C4-2B (cell line): ENCODE measurements at regions not wholly inside any gene's neighbourhood (a gene's known extent, or its start where the extent isn't known, plus 50 kb on each side); places are given as distances from the start of the nearest gene placed in this dataset.

Experiments used
- CTCF ChIP-seq: fragments of 450-650 bp; conservative IDR thresholded peaks from 2 replicates; pipeline ENCODE4 v1.5.1; 2017; ENCODE audit warnings: mild to moderate bottlenecking
- ZFX ChIP-seq: fragments of 450-650 bp; IDR thresholded peaks from 2 replicates; pipeline ENCODE4 v1.6.1; 2017

GRCh38 chr2:220279840-220280239 is 652.4 kb downstream of the SLC4A3 start:
- TF ChIP-seq CTCF (no peak), ZFX (no peak)
